ENCODE measurements at regions not wholly inside any gene's neighbourhood (a gene's known extent, or its start where the extent isn't known, plus 50 kb on each side); places are given as distances from the start of the nearest gene placed in this dataset.

GRCh38 chr7:85479918-85480643 is 293.2 kb upstream of the SEMA3D start:
- Histone ChIP-seq H3K14ac (ENCODE audit: low read length) (no peak overlapping the region), H3K4me3 (ENCODE audit: low read depth, low read length) (no peak overlapping the region), H4K12ac (ENCODE audit: low read depth, low read length) (no peak overlapping the region), H3K23ac (ENCODE audit: low read length) (no peak overlapping the region), H3K36me3 (ENCODE audit: control insufficient read depth in 1 of 2, insufficient read depth in 2 of 2, low read length in 2 of 2) (no peaks in the 10 kb centered on the region), H2AK5ac (ENCODE audit: low read length) (no peak overlapping the region), H2BK12ac (ENCODE audit: low read length) (no peak overlapping the region), H3K4me1 (ENCODE audit: control insufficient read depth in 1 of 2, insufficient read depth in 2 of 2, low read length in 2 of 2) (peaks cover 0 to 2% of the 10 kb centered on the region in 2 experiments), H3K9ac (ENCODE audit: low read length) (no peak overlapping the region), H3K27ac (ENCODE audit: low read depth, low read length) (no peak overlapping the region), H4K8ac (ENCODE audit: low read depth, low read length) (no peak overlapping the region), H3K27me3 (ENCODE audit: insufficient read depth, low read length) (no peaks in the 10 kb centered on the region), H2AFZ (ENCODE audit: insufficient read depth, low read length, poor library complexity) (no peak overlapping the region), H3K4ac (ENCODE audit: low read depth, low read length) (no peak overlapping the region), H3K4me2 (ENCODE audit: low read length) (no peak overlapping the region), H3K79me1 (ENCODE audit: low read length) (no peaks in the 10 kb centered on the region), H3K9me3 (ENCODE audit: insufficient read depth, low read depth, low read length) (no peaks in the 10 kb centered on the region), H2BK5ac (ENCODE audit: low read depth, low read length, poor library complexity) (no peak overlapping the region), H2BK120ac (ENCODE audit: insufficient read depth, low read length, poor library complexity) (no peak overlapping the region), H4K91ac (ENCODE audit: low read depth, low read length) (no peak overlapping the region), H3K79me2 (ENCODE audit: control insufficient read depth, insufficient read depth, low read length, poor library complexity) (no peaks in the 10 kb centered on the region), H3K18ac (ENCODE audit: low read length) (no peak overlapping the region)
- no CpG with 5 or more reads among the region's 5 CpGs for WGBS (ENCODE audit: extremely low coverage, insufficient coverage, insufficient read length)
- no peak for DNase-seq

- H3K79me1 ChIP-seq (ENCODE audit: low read length) = no peaks in the 10 kb centered on the region
- H3K23ac ChIP-seq (ENCODE audit: low read length) = no peak overlapping the region
- H2BK12ac ChIP-seq (ENCODE audit: low read length) = no peak overlapping the region
- H2BK5ac ChIP-seq (ENCODE audit: low read depth, low read length, poor library complexity) = no peak overlapping the region
- no CpG with 5 or more reads among the region's 5 CpGs for WGBS (ENCODE audit: extremely low coverage, insufficient coverage, insufficient read length)
- H3K9ac ChIP-seq (ENCODE audit: low read length) = no peak overlapping the region
- H3K18ac ChIP-seq (ENCODE audit: low read length) = no peak overlapping the region
- H3K4me1 ChIP-seq (ENCODE audit: control insufficient read depth in 1 of 2, insufficient read depth in 2 of 2, low read length in 2 of 2) = peaks cover 0 to 2% of the 10 kb centered on the region in 2 experiments
- H2BK120ac ChIP-seq (ENCODE audit: insufficient read depth, low read length, poor library complexity) = no peak overlapping the region
- no peak overlapping the region for H4K12ac ChIP-seq (ENCODE audit: low read depth, low read length)
- no peaks in the 10 kb centered on the region for H3K9me3 ChIP-seq (ENCODE audit: insufficient read depth, low read depth, low read length)
- no peak overlapping the region for H2AFZ ChIP-seq (ENCODE audit: insufficient read depth, low read length, poor library complexity)
- no peak overlapping the region for H3K4me2 ChIP-seq (ENCODE audit: low read length)
- no peaks in the 10 kb centered on the region for H3K79me2 ChIP-seq (ENCODE audit: control insufficient read depth, insufficient read depth, low read length, poor library complexity)
- no peak for DNase-seq
- H4K8ac ChIP-seq (ENCODE audit: low read depth, low read length) = no peak overlapping the region
- H3K14ac ChIP-seq (ENCODE audit: low read length) = no peak overlapping the region
- H4K91ac ChIP-seq (ENCODE audit: low read depth, low read length) = no peak overlapping the region
- H3K36me3 ChIP-seq (ENCODE audit: control insufficient read depth in 1 of 2, insufficient read depth in 2 of 2, low read length in 2 of 2) = no peaks in the 10 kb centered on the region
- H3K27me3 ChIP-seq (ENCODE audit: insufficient read depth, low read length) = no peaks in the 10 kb centered on the region
- H3K27ac ChIP-seq (ENCODE audit: low read depth, low read length) = no peak overlapping the region
- no peak overlapping the region for H2AK5ac ChIP-seq (ENCODE audit: low read length)
- no peak overlapping the region for H3K4me3 ChIP-seq (ENCODE audit: low read depth, low read length)
- H3K4ac ChIP-seq (ENCODE audit: low read depth, low read length) = no peak overlapping the region
These were observed 291.7 kb upstream of the SEMA3D start for GRCh38 chr7:85478530-85478929.

- Histone ChIP-seq H3K4me2 (ENCODE audit: low read length) (no peak overlapping the region), H3K14ac (ENCODE audit: low read length) (no peak overlapping the region), H3K9ac (ENCODE audit: low read length) (no peak overlapping the region), H3K23ac (ENCODE audit: low read length) (no peak overlapping the region), H3K36me3 (ENCODE audit: control insufficient read depth in 1 of 2, insufficient read depth in 2 of 2, low read length in 2 of 2) (no peaks in the 10 kb centered on the region), H3K27ac (ENCODE audit: low read depth, low read length) (no peak overlapping the region), H2BK12ac (ENCODE audit: low read length) (no peak overlapping the region), H2BK120ac (ENCODE audit: insufficient read depth, low read length, poor library complexity) (no peak overlapping the region), H4K8ac (ENCODE audit: low read depth, low read length) (no peak overlapping the region), H3K4ac (ENCODE audit: low read depth, low read length) (no peak overlapping the region), H2AK5ac (ENCODE audit: low read length) (no peak overlapping the region), H2BK5ac (ENCODE audit: low read depth, low read length, poor library complexity) (no peak overlapping the region), H3K4me3 (ENCODE audit: low read depth, low read length) (no peak overlapping the region), H3K9me3 (ENCODE audit: insufficient read depth, low read depth, low read length) (no peaks in the 10 kb centered on the region), H3K79me1 (ENCODE audit: low read length) (no peaks in the 10 kb centered on the region), H4K91ac (ENCODE audit: low read depth, low read length) (no peak overlapping the region), H3K18ac (ENCODE audit: low read length) (no peak overlapping the region), H3K79me2 (ENCODE audit: control insufficient read depth, insufficient read depth, low read length, poor library complexity) (no peaks in the 10 kb centered on the region), H4K12ac (ENCODE audit: low read depth, low read length) (no peak overlapping the region), H3K4me1 (ENCODE audit: control insufficient read depth in 1 of 2, insufficient read depth in 2 of 2, low read length in 2 of 2) (peaks cover 0 to 2% of the 10 kb centered on the region in 2 experiments), H3K27me3 (ENCODE audit: insufficient read depth, low read length) (no peaks in the 10 kb centered on the region), H2AFZ (ENCODE audit: insufficient read depth, low read length, poor library complexity) (no peak overlapping the region)
- WGBS (ENCODE audit: extremely low coverage, insufficient coverage, insufficient read length) = no CpG with 5 or more reads among the region's 2 CpGs
- DNase-seq = no peak
These were observed 288.6 kb upstream of the SEMA3D start for GRCh38 chr7:85475476-85475875.

- Histone ChIP-seq H3K23ac (ENCODE audit: low read length) (no peak overlapping the region), H3K14ac (ENCODE audit: low read length) (no peak overlapping the region), H3K9ac (ENCODE audit: low read length) (no peak overlapping the region), H4K12ac (ENCODE audit: low read depth, low read length) (no peak overlapping the region), H2BK12ac (ENCODE audit: low read length) (no peak overlapping the region), H2AFZ (ENCODE audit: insufficient read depth, low read length, poor library complexity) (no peak overlapping the region), H3K4me3 (ENCODE audit: low read depth, low read length) (no peak overlapping the region), H3K4me1 (ENCODE audit: control insufficient read depth in 1 of 2, insufficient read depth in 2 of 2, low read length in 2 of 2) (peaks cover 0 to 2% of the 10 kb centered on the region in 2 experiments), H3K36me3 (ENCODE audit: control insufficient read depth in 1 of 2, insufficient read depth in 2 of 2, low read length in 2 of 2) (no peaks in the 10 kb centered on the region), H2AK5ac (ENCODE audit: low read length) (no peak overlapping the region), H3K18ac (ENCODE audit: low read length) (no peak overlapping the region), H3K9me3 (ENCODE audit: insufficient read depth, low read depth, low read length) (no peaks in the 10 kb centered on the region), H4K91ac (ENCODE audit: low read depth, low read length) (no peak overlapping the region), H2BK120ac (ENCODE audit: insufficient read depth, low read length, poor library complexity) (no peak overlapping the region), H3K4ac (ENCODE audit: low read depth, low read length) (no peak overlapping the region), H3K79me2 (ENCODE audit: control insufficient read depth, insufficient read depth, low read length, poor library complexity) (no peaks in the 10 kb centered on the region), H3K27ac (ENCODE audit: low read depth, low read length) (no peak overlapping the region), H3K4me2 (ENCODE audit: low read length) (no peak overlapping the region), H4K8ac (ENCODE audit: low read depth, low read length) (no peak overlapping the region), H3K79me1 (ENCODE audit: low read length) (no peaks in the 10 kb centered on the region), H3K27me3 (ENCODE audit: insufficient read depth, low read length) (no peaks in the 10 kb centered on the region), H2BK5ac (ENCODE audit: low read depth, low read length, poor library complexity) (no peak overlapping the region)
- WGBS (ENCODE audit: extremely low coverage, insufficient coverage, insufficient read length) = no CpG with 5 or more reads among the region's 5 CpGs
- no peak for DNase-seq
These were observed 288.2 kb upstream of the SEMA3D start for GRCh38 chr7:85475071-85475470.

Data from trophoblast cell (in vitro differentiated cells and primary cell).